H1 (cell line): ENCODE measurements at regions not wholly inside any gene's neighbourhood (a gene's known extent, or its start where the extent isn't known, plus 50 kb on each side); places are given as distances from the start of the nearest gene placed in this dataset.

Source experiments
- CTCF ChIA-PET: fragments of 300-600 bp; sonication (Branson Sonifier 250); formaldehyde crosslinking; loops from one replicate; lab custom pipeline; 2021; ENCODE audit not compliant: partially characterized antibody; lab: Charles Lee
- POLR2A ChIA-PET: fragments of 300-600 bp; sonication (Branson Sonifier 250); formaldehyde crosslinking; loops from one replicate; lab custom pipeline; 2021; ENCODE audit warnings: inconsistent platforms; ENCODE audit not compliant: partially characterized antibody; lab: Charles Lee
- DNase-seq, 2 experiments: peaks; one replicate each; pipeline versions ENCODE4 v3.0.0 to v3.0.0-alpha.2; 2010 to 2022; ENCODE audit warnings: low spot score in 2 of 2, low read depth in 1 of 2, mixed read lengths in 1 of 2
- FAIRE-seq: peaks from 2 replicates; lab custom pipeline; 2011; peaks lifted over from hg19 to GRCh38; lab: Jason Lieb, UNC
- H2AFZ ChIP-seq: 2 replicates; pipeline ENCODE4 v1.8.1; 2012; ENCODE audit warnings: low read length, inconsistent platforms
- H2AK5ac ChIP-seq: 2 replicates; pipeline ENCODE4 v1.6.1; 2013; ENCODE audit warnings: low read depth, low read length
- H2BK120ac ChIP-seq: replicated peaks from 2 replicates; pipeline ENCODE3; 2013; ENCODE audit warnings: low read depth, low read length, inconsistent platforms
- H2BK12ac ChIP-seq: 2 replicates; pipeline ENCODE4 v1.6.1; 2013; ENCODE audit warnings: low read depth, low read length
- H2BK15ac ChIP-seq: 2 replicates; pipeline ENCODE4 v1.6.1; 2013; ENCODE audit warnings: low read length
- H2BK20ac ChIP-seq: 2 replicates; pipeline ENCODE4 v1.6.1; 2013; ENCODE audit warnings: low read length
- H2BK5ac ChIP-seq: 2 replicates; pipeline ENCODE4 v1.6.1; 2013; ENCODE audit warnings: low read depth, low read length
- H3K14ac ChIP-seq: 2 replicates; pipeline ENCODE4 v1.6.1; 2013; ENCODE audit warnings: inconsistent platforms; ENCODE audit not compliant: insufficient read length
- H3K18ac ChIP-seq: 2 replicates; pipeline ENCODE4 v1.6.1; 2013; ENCODE audit warnings: low read length; ENCODE audit errors: extremely low read depth
- H3K23ac ChIP-seq: 2 replicates; pipeline ENCODE4 v1.6.1; 2013; ENCODE audit warnings: inconsistent platforms; ENCODE audit not compliant: insufficient read length
- H3K23me2 ChIP-seq: 2 replicates; pipeline ENCODE4 v1.6.1; 2013; ENCODE audit warnings: low read depth, low read length
- H3K27ac ChIP-seq: 2 replicates; pipeline ENCODE4 v1.6.1; 2011; ENCODE audit warnings: low read depth, low read length, inconsistent platforms
- H3K27me3 ChIP-seq, 4 experiments: replicated peaks in 1 of 4; 1 replicate in 1 of 4; 2 replicates in 3 of 4; pipeline versions ENCODE4 v1.6.1 to v1.8.1; 2011 to 2013; ENCODE audit warnings: low read length in 3 of 4, mild to moderate bottlenecking in 3 of 4, inconsistent platforms in 2 of 4, mixed read lengths in 2 of 4, moderate library complexity in 1 of 4; ENCODE audit not compliant: control insufficient read depth in 3 of 4, insufficient read depth in 3 of 4; ENCODE audit errors: extremely low read depth in 1 of 4
- H3K36me3 ChIP-seq, 4 experiments: 2 replicates each; pipeline versions ENCODE4 v1.6.1 to v1.8.1; 2011 to 2013; ENCODE audit warnings: mild to moderate bottlenecking in 4 of 4, low read length in 3 of 4, moderate library complexity in 2 of 4, control low read depth in 1 of 4, inconsistent platforms in 1 of 4; ENCODE audit not compliant: insufficient read depth in 4 of 4, control insufficient read depth in 2 of 4
- H3K4ac ChIP-seq: replicated peaks from 2 replicates; pipeline ENCODE3; 2013; ENCODE audit warnings: low read length, low read depth, mixed read lengths, inconsistent platforms; ENCODE audit not compliant: insufficient read length
- H3K4me1 ChIP-seq, 4 experiments: replicated peaks in 1 of 4; 1 replicate in 1 of 4; 2 replicates in 3 of 4; pipeline versions ENCODE4 v1.6.1 to v1.8.1; 2011 to 2013; ENCODE audit warnings: low read length in 3 of 4, inconsistent platforms in 2 of 4, mixed read lengths in 1 of 4; ENCODE audit not compliant: insufficient read depth in 4 of 4, control insufficient read depth in 3 of 4
- H3K4me2 ChIP-seq, 2 experiments: 2 replicates each; pipeline versions ENCODE4 v1.6.1 to v1.8.1; 2011 to 2013; ENCODE audit warnings: low read depth in 2 of 2, low read length in 2 of 2, control low read depth in 1 of 2, inconsistent platforms in 1 of 2, mild to moderate bottlenecking in 1 of 2; ENCODE audit not compliant: insufficient read depth in 1 of 2
- H3K4me3 ChIP-seq, 4 experiments: fragments of 200-600, 300-600 bp in 1 of 4; sonication (generic), shearing (Covaris generic), sonication (Bioruptor Twin) in 1 of 4; 2 replicates each; pipeline versions ENCODE4 v1.5.1 to v1.8.1; 2011 to 2016; ENCODE audit warnings: low read length in 4 of 4, low read depth in 3 of 4, control low read depth in 2 of 4, inconsistent platforms in 2 of 4, mild to moderate bottlenecking in 2 of 4, mixed read lengths in 1 of 4, moderate library complexity in 1 of 4; ENCODE audit not compliant: insufficient read depth in 2 of 4; ENCODE audit errors: extremely low read depth in 1 of 4
- H3K56ac ChIP-seq: replicated peaks from 2 replicates; pipeline ENCODE3; 2013; ENCODE audit warnings: low read depth, mild to moderate bottlenecking, mixed read lengths, low read length, inconsistent platforms; ENCODE audit not compliant: insufficient read length
- H3K79me1 ChIP-seq: 2 replicates; pipeline ENCODE4 v1.6.1; 2013; ENCODE audit warnings: low read depth, low read length, control low read depth
- H3K79me2 ChIP-seq, 2 experiments: 2 replicates each; pipeline versions ENCODE4 v1.6.1 to v1.8.1; 2012 to 2013; ENCODE audit warnings: low read length in 2 of 2, mild to moderate bottlenecking in 2 of 2, inconsistent platforms in 1 of 2; ENCODE audit not compliant: insufficient read depth in 2 of 2, control insufficient read depth in 1 of 2
- H3K9ac ChIP-seq, 4 experiments: replicated peaks in 1 of 4; 1 replicate in 1 of 4; 2 replicates in 3 of 4; pipeline versions ENCODE4 v1.6.1 to v1.8.1; 2011 to 2013; ENCODE audit warnings: low read depth in 3 of 4, low read length in 3 of 4, control low read depth in 2 of 4, mild to moderate bottlenecking in 2 of 4, moderate library complexity in 2 of 4, inconsistent platforms in 1 of 4; ENCODE audit errors: extremely low read depth in 1 of 4
- H3K9me3 ChIP-seq, 2 experiments: 2 replicates each; pipeline versions ENCODE4 v1.6.1 to v1.8.1; 2012 to 2013; ENCODE audit warnings: mild to moderate bottlenecking in 2 of 2, moderate library complexity in 2 of 2, control low read depth in 1 of 2, inconsistent platforms in 1 of 2, low read depth in 1 of 2, low read length in 1 of 2, mixed read lengths in 1 of 2; ENCODE audit not compliant: insufficient read depth in 2 of 2
- H4K20me1 ChIP-seq, 2 experiments: replicated peaks in 1 of 2; 2 replicates each; pipeline versions ENCODE3 to v1.8.1; 2011 to 2013; ENCODE audit warnings: inconsistent platforms in 2 of 2, low read length in 2 of 2, mild to moderate bottlenecking in 1 of 2; ENCODE audit not compliant: insufficient read depth in 2 of 2, control insufficient read depth in 1 of 2
- H4K5ac ChIP-seq: 2 replicates; pipeline ENCODE4 v1.6.1; 2013; ENCODE audit warnings: low read length, low read depth, mixed read lengths, inconsistent platforms; ENCODE audit not compliant: insufficient read length
- H4K8ac ChIP-seq: 2 replicates; pipeline ENCODE4 v1.8.0; 2013; ENCODE audit warnings: mild to moderate bottlenecking, moderate library complexity, low read length, inconsistent platforms; ENCODE audit not compliant: insufficient read depth; ENCODE audit errors: extremely low read depth
- H4K91ac ChIP-seq: replicated peaks from 2 replicates; pipeline ENCODE3; 2013; ENCODE audit warnings: low read length, mixed read lengths, inconsistent platforms; ENCODE audit not compliant: insufficient read length
- BCL11A ChIP-seq, 2 experiments: IDR thresholded peaks; one replicate each; pipeline ENCODE4 v1.6.1; 2011; ENCODE audit warnings: low read depth in 2 of 2, low read length in 2 of 2, mild to moderate bottlenecking in 2 of 2
- EGR1 ChIP-seq: IDR thresholded peaks from 2 replicates; pipeline ENCODE4 v1.6.1; 2011; ENCODE audit warnings: low read depth, low read length, borderline replicate concordance
- JUN ChIP-seq: IDR thresholded peaks from 2 replicates; pipeline ENCODE4 v1.6.1; 2011; ENCODE audit warnings: low read depth, mild to moderate bottlenecking, improper control_type of control experiment, low read length
- KDM1A ChIP-seq: fragments of 200-600, 300-600 bp; sonication (generic); IDR thresholded peaks from 2 replicates; pipeline ENCODE4 v1.7.1; 2016; ENCODE audit warnings: mild to moderate bottlenecking, low read length, borderline replicate concordance
- MAX ChIP-seq: IDR thresholded peaks from 2 replicates; pipeline ENCODE4 v1.6.1; 2012; ENCODE audit warnings: inconsistent platforms
- RNF2 ChIP-seq: fragments of 200-900, 300-1000 bp; sonication (generic); IDR thresholded peaks from 2 replicates; pipeline ENCODE4 v1.7.1; 2016; ENCODE audit warnings: borderline replicate concordance, low read depth, mild to moderate bottlenecking, antibody characterized with exemption, low read length; ENCODE audit not compliant: poor library complexity, severe bottlenecking; ENCODE audit errors: missing control alignments
- SAP30 ChIP-seq: fragments of 300-600 bp; sonication (generic); IDR thresholded peaks from 2 replicates; pipeline ENCODE4 v1.7.1; 2012; ENCODE audit warnings: low read length, moderate library complexity, mild to moderate bottlenecking, inconsistent platforms; ENCODE audit not compliant: insufficient read depth, insufficient replicate concordance
- SIN3A ChIP-seq, 2 experiments: IDR thresholded peaks in 1 of 2; conservative IDR thresholded peaks in 1 of 2; 2 replicates each; pipeline ENCODE4 v1.6.1; 2011 to 2012; ENCODE audit warnings: low read length in 2 of 2, improper control_type of control experiment in 1 of 2, low read depth in 1 of 2, mild to moderate bottlenecking in 1 of 2
- SP2 ChIP-seq: IDR thresholded peaks from 2 replicates; pipeline ENCODE4 v1.6.1; 2012; ENCODE audit warnings: mild to moderate bottlenecking, low read length, inconsistent platforms
- SRF ChIP-seq: IDR thresholded peaks from 2 replicates; pipeline ENCODE4 v1.6.1; 2011; ENCODE audit warnings: mild to moderate bottlenecking, low read depth, low read length, moderate library complexity
- SUZ12 ChIP-seq: fragments of 200-600 bp; sonication (generic); IDR thresholded peaks from 2 replicates; pipeline ENCODE4 v1.6.1; 2012; ENCODE audit warnings: mild to moderate bottlenecking, inconsistent platforms, low read length, moderate library complexity, mixed read lengths
- TAF1 ChIP-seq: IDR thresholded peaks from 2 replicates; pipeline ENCODE4 v1.6.1; 2011; ENCODE audit warnings: mild to moderate bottlenecking, low read depth, low read length
- WGBS, 2 experiments: shearing (Covaris generic) in 1 of 2; methylation state at CpG; one replicate each; pipeline versions ENCODE4 v1.1.6 to v1.1.7; 2013 to 2015; ENCODE audit warnings: low lambda C conversion rate in 2 of 2, mixed read lengths in 2 of 2, inconsistent platforms in 1 of 2, low coverage in 1 of 2, missing lambda C conversion rate in 1 of 2; ENCODE audit not compliant: insufficient replicate concordance in 2 of 2, insufficient coverage in 1 of 2, insufficient read length in 1 of 2; ENCODE audit errors: extremely low coverage in 1 of 2, missing lambda C conversion rate in 1 of 2; 5-methylcytosine and 5-hydroxymethylcytosine counted together

- H3K4me1 ChIP-seq, result no peaks in the 10 kb centered on the region
- H3K79me2 ChIP-seq, result no peaks in the 10 kb centered on the region
- no peak overlapping the region for H4K91ac ChIP-seq
- 85 to 100% methylated on average over 1 to 5 of the region's 5 CpGs for WGBS, 2 experiments
- H2BK20ac ChIP-seq, result no peak overlapping the region
- H3K14ac ChIP-seq, result no peak overlapping the region
- no peak overlapping the region for H3K56ac ChIP-seq
- H2AFZ ChIP-seq, result no peak overlapping the region
- H3K4me3 ChIP-seq, result no peak overlapping the region
- H3K27me3 ChIP-seq, result no peaks in the 10 kb centered on the region
- no peak overlapping the region for H2BK12ac ChIP-seq
- no peak overlapping the region for H3K4me2 ChIP-seq
- H3K79me1 ChIP-seq, result no peaks in the 10 kb centered on the region
- H4K5ac ChIP-seq, result no peak overlapping the region
- H3K9ac ChIP-seq, result no peak overlapping the region
- no peak overlapping the region for H2BK120ac ChIP-seq
- ChIA-PET POLR2A (no interaction called here), CTCF (no interaction called here)
- H2AK5ac ChIP-seq, result no peak overlapping the region
- no peak overlapping the region for H3K27ac ChIP-seq
- DNase-seq (no peak), FAIRE-seq (no peak)
- no peaks in the 10 kb centered on the region for H3K23me2 ChIP-seq
- H3K4ac ChIP-seq, result no peak overlapping the region
- H4K8ac ChIP-seq, result no peak overlapping the region
- no peaks in the 10 kb centered on the region for H4K20me1 ChIP-seq
- no peak overlapping the region for H3K18ac ChIP-seq
- H2BK5ac ChIP-seq, result no peak overlapping the region
- no peaks in the 10 kb centered on the region for H3K9me3 ChIP-seq
- no peak overlapping the region for H2BK15ac ChIP-seq
- H3K23ac ChIP-seq, result no peak overlapping the region
- H3K36me3 ChIP-seq, result no peaks in the 10 kb centered on the region
- no peak for TF ChIP-seq SP2
- TF ChIP-seq SIN3A (conservative IDR thresholded peaks at IDR 0.05 in 1 of 2, IDR thresholded peaks at IDR 0.05 in 1 of 2; ENCODE audit: low read depth in 1 of 2, low read length in 2 of 2), result no peak
- TF ChIP-seq EGR1, result no peak
- TF ChIP-seq SAP30, result no peak
- no peak for TF ChIP-seq MAX
- no peak for TF ChIP-seq BCL11A (IDR thresholded peaks at IDR 0.05; ENCODE audit: low read depth in 2 of 2, low read length in 2 of 2)
- TF ChIP-seq TAF1, result no peak
- TF ChIP-seq KDM1A, result no peak
- TF ChIP-seq RNF2, result no peak
- no peak for TF ChIP-seq SUZ12
- no peak for TF ChIP-seq SRF
- no peak for TF ChIP-seq JUN
Measured at GRCh38 chr3:102141096-102141927, 292.0 kb downstream of the NFKBIZ start.
